Activated T-helper 1 cell treated with anti-CD3 and anti-CD28 coated beads, Interleukin-12 subunit alpha, Interleukin-12 subunit beta, Interleukin-2, Interleukin-4 antibody, amounts not matched to agents 30 ng/mL and 10 ng/mL and 1 ng/mL, durations not matched to agents 14 hours and 24 hours and 36 hours (primary cell): ENCODE measurements at regions not wholly inside any gene's neighbourhood (a gene's known extent, or its start where the extent isn't known, plus 50 kb on each side); places are given as distances from the start of the nearest gene placed in this dataset.
"Not testable (repeated sequence)": the region's sequence is repeated elsewhere in the genome, so short reads cannot be mapped to it uniquely, and the experiment has no call there.

Experiments
- DNase-seq: peaks from one replicate; pipeline ENCODE4 v3.0.0; 2021; ENCODE audit warnings: low spot score
- H3K27ac Mint-ChIP-seq: one replicate; pipeline ENCODE4 v1.8.0; 2021; ENCODE audit warnings: mild to moderate bottlenecking, mixed read lengths
- H3K27me3 Mint-ChIP-seq: one replicate; pipeline ENCODE4 v1.8.0; 2022; ENCODE audit warnings: mild to moderate bottlenecking, moderate library complexity, mixed read lengths; ENCODE audit not compliant: insufficient read depth
- H3K36me3 Mint-ChIP-seq: one replicate; pipeline ENCODE4 v1.8.0; 2021; ENCODE audit warnings: low read depth, mixed read lengths
- H3K4me1 Mint-ChIP-seq: one replicate; pipeline ENCODE4 v1.8.0; 2021; ENCODE audit warnings: low read depth, mixed read lengths
- H3K4me3 Mint-ChIP-seq: one replicate; pipeline ENCODE4 v1.8.0; 2021; ENCODE audit warnings: mild to moderate bottlenecking, moderate library complexity, mixed read lengths
- H3K9me3 Mint-ChIP-seq: one replicate; pipeline ENCODE4 v1.8.0; 2021; ENCODE audit warnings: mixed read lengths
- intact Hi-C: fragments of 100-400 bp; cut with micrococcal nuclease; formaldehyde crosslinking; loops from one replicate; pipeline ENCODE4 v1.15.1; 2024

DNA sequence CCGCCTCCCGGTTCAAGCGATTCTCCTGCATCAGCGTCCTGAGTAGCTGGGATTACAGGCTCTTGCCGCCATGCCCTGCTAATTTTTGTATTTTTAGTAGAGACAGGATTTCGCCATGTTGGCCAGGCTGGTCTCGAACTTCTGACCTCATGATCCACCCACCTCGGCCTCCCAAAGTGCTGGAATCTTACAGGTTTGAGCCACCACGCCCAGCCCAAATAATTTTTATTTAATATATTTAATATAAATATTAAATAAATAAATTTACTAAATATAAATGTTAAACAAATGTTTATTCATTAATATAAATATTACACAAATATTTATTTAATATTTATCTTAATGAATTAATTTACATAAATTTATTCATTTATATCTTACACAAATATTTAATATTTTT lies 120.2 kb downstream of the SHOX start:
- no peaks in the 10 kb centered on the region for H3K36me3 Mint-ChIP-seq
- H3K4me1 Mint-ChIP-seq = no peaks in the 10 kb centered on the region
- no peak overlapping the region for H3K27ac Mint-ChIP-seq
- no peaks in the 10 kb centered on the region for H3K27me3 Mint-ChIP-seq
- intact Hi-C loops = no loop called here
- no peak for DNase-seq
- H3K4me3 Mint-ChIP-seq = no peak overlapping the region
- peaks cover 9% of the 10 kb centered on the region for H3K9me3 Mint-ChIP-seq

- Mint-ChIP-seq H3K27me3 (no peaks in the 10 kb centered on the region), H3K4me3 (no peak overlapping the region), H3K4me1 (no peaks in the 10 kb centered on the region), H3K9me3 (peaks cover 13% of the 10 kb centered on the region), H3K36me3 (no peaks in the 10 kb centered on the region), H3K27ac (no peak overlapping the region)
- no peak for DNase-seq
- intact Hi-C loops = no loop called here
Observed at GRCh38 chrX:750263-750662, 119.7 kb downstream of the SHOX start.

- no peak for DNase-seq
- Mint-ChIP-seq H3K4me3 (no peak overlapping the region), H3K27ac (no peak overlapping the region), H3K4me1 (no peaks in the 10 kb centered on the region), H3K36me3 (peaks cover 2% of the 10 kb centered on the region), H3K27me3 (no peaks in the 10 kb centered on the region), H3K9me3 (peaks cover 36% of the 10 kb centered on the region)
- intact Hi-C loops = no loop called here
Observed at GRCh38 chrX:747176-747575, 116.6 kb downstream of the SHOX start.

DNA sequence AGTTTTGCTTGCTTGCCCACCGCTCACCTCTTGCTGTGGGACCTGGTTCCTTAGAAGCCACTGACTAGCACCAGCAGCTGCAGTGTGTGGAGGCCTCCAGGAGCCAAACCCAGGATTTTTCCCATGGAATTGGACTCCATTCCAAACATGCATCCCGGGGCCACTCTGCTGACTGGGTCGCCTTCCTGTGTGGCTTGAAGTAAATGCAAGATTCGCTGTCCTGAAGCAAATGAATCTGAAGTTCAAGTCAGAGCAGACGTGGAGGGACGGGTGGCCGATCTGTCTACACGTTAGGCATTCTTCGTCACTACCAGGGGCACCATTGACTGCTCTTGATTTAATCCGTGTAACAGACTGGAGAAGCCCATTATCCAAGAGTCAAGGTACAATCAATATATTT lies 109.0 kb downstream of the SHOX start:
- intact Hi-C loops = no loop called here
- Mint-ChIP-seq H3K4me1 (no peaks in the 10 kb centered on the region), H3K27me3 (no peaks in the 10 kb centered on the region)

GRCh38 chrX:737021-737420 lies 106.4 kb downstream of the SHOX start:
- H3K4me3 Mint-ChIP-seq, DNase-seq, H3K27me3 Mint-ChIP-seq, H3K4me1 Mint-ChIP-seq, intact Hi-C loops, H3K27ac Mint-ChIP-seq, H3K36me3 Mint-ChIP-seq: not testable (repeated sequence)
- H3K9me3 Mint-ChIP-seq = peaks cover 16% of the 10 kb centered on the region

More for the DNA sequence above, 109.0 kb downstream of the SHOX start:
- no peak for DNase-seq
- Mint-ChIP-seq H3K9me3 (peaks cover 35% of the 10 kb centered on the region), H3K27ac (no peak overlapping the region), H3K36me3 (peaks cover 2% of the 10 kb centered on the region), H3K4me3 (no peak overlapping the region)

DNA sequence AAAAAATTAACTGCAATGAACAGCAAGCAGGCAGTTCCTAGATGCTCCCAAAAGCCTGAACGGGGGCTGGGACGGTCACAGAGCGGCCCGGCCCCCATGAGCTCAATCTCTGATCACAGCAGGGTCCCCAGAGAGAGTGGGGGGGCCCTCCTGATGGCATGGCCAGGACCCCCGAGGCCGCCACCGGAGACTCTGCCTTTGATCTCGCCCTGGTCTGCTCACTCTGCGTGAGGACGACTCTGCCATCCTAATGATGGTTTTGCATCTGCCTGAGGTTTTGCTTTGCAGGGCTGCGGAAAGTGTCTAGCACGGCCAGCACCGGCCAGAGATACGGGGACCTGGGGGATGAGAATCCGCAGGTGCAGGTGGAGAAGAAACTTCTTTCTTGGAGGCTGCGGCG lies 103.8 kb downstream of the SHOX start:
- no peak for DNase-seq
- no peak overlapping the region for H3K4me3 Mint-ChIP-seq
- no peaks in the 10 kb centered on the region for H3K36me3 Mint-ChIP-seq
- no peaks in the 10 kb centered on the region for H3K4me1 Mint-ChIP-seq
- intact Hi-C loops = no loop called here
- H3K9me3 Mint-ChIP-seq = no peaks in the 10 kb centered on the region
- no peaks in the 10 kb centered on the region for H3K27me3 Mint-ChIP-seq
- no peak overlapping the region for H3K27ac Mint-ChIP-seq

- Mint-ChIP-seq H3K27ac (no peak overlapping the region), H3K9me3 (no peaks in the 10 kb centered on the region), H3K36me3 (no peaks in the 10 kb centered on the region), H3K4me3 (no peak overlapping the region), H3K4me1 (no peaks in the 10 kb centered on the region), H3K27me3 (no peaks in the 10 kb centered on the region)
- intact Hi-C loops = no loop called here
- DNase-seq = no peak
Observed at GRCh38 chrX:733961-734360, 103.4 kb downstream of the SHOX start.

- no peak for DNase-seq
- Mint-ChIP-seq H3K9me3 (peaks cover 5% of the 10 kb centered on the region), H3K27me3 (no peaks in the 10 kb centered on the region), H3K4me3 (no peak overlapping the region), H3K36me3 (no peaks in the 10 kb centered on the region), H3K4me1 (no peaks in the 10 kb centered on the region), H3K27ac (no peak overlapping the region)
- intact Hi-C loops = no loop called here
Observed at GRCh38 chrX:729583-730409, 99.2 kb downstream of the SHOX start.

DNA sequence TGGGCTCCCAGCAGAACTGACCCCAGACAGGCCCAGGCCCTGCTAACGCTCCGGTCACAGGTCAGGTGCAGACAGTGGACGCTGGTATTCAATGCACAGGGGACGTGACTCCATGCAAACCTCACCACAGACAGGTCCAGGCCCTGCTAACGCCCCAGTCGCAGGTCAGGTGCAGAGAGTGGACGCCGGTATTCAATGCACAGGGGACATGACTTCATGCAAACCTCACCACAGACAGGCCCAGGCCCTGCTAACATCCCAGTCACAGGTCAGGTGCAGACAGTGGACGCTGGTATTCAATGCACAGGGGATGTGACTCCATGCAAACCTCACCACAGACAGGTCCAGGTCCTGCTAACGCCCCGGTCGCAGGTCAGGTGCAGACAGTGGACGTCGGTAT lies 98.5 kb downstream of the SHOX start:
- not testable (repeated sequence) for DNase-seq

GRCh38 chrX:728639-729038 lies 98.0 kb downstream of the SHOX start:
- H3K36me3 Mint-ChIP-seq, intact Hi-C loops, H3K4me1 Mint-ChIP-seq, DNase-seq, H3K27me3 Mint-ChIP-seq, H3K4me3 Mint-ChIP-seq, H3K27ac Mint-ChIP-seq: not testable (repeated sequence)
- peaks cover 14% of the 10 kb centered on the region for H3K9me3 Mint-ChIP-seq

More for the DNA sequence above, 98.5 kb downstream of the SHOX start:
- H3K36me3 Mint-ChIP-seq, H3K27ac Mint-ChIP-seq, H3K27me3 Mint-ChIP-seq, H3K4me1 Mint-ChIP-seq, intact Hi-C loops, H3K4me3 Mint-ChIP-seq, H3K9me3 Mint-ChIP-seq: not testable (repeated sequence)

DNA sequence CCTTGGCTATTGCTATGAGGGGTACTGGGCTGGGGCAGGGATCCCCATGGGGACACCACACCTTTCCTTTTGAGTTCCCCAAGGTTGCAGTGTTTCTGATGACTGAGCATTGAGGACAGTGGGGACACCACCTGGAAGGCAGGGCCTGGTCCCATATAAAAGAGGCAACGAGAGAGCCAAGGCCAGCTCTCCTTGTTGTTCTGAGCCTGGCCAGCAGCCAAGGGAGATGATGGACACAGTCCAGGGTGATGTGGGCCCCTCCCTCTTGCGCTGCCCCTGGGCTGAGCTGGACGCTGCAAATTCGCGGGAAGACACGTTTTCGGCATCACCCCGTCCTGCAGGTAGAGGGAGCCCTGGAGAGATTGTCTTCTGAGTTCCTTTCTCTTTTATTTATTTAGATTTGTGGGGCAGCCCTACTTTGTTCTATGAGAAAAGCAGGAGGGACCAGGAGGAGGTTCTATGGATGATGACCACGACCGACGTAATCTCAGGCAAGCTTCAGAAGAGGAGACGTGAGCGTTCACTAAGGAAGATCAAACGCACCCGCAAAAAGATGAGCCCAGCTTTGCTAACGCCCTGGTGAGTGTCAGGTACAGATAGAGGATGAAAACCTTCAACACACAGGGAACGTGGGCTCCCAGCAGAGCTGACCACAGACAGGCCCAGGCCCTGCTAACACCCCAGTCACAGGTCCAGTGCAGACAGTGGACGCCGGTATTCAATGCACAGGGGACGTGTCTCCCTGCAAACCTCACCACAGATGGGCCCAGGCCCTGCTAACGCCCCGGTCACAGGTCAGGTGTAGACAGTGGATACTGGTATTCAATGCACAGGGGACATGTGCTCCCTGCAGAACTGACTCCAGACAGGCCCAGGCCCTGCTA lies 97.4 kb downstream of the SHOX start:
- Mint-ChIP-seq H3K4me3 (no peak overlapping the region), H3K36me3 (no peaks in the 10 kb centered on the region), H3K27ac (no peak overlapping the region), H3K9me3 (peaks cover 18% of the 10 kb centered on the region), H3K27me3 (no peaks in the 10 kb centered on the region), H3K4me1 (no peaks in the 10 kb centered on the region)
- DNase-seq = no peak
- intact Hi-C loops = no loop called here

GRCh38 chrX:725971-726370 lies 95.4 kb downstream of the SHOX start:
- Mint-ChIP-seq H3K27me3 (no peaks in the 10 kb centered on the region), H3K4me3 (no peak overlapping the region), H3K9me3 (peaks cover 18% of the 10 kb centered on the region), H3K36me3 (no peaks in the 10 kb centered on the region), H3K4me1 (no peaks in the 10 kb centered on the region), H3K27ac (no peak overlapping the region)
- no peak for DNase-seq
- intact Hi-C loops = no loop called here

DNA sequence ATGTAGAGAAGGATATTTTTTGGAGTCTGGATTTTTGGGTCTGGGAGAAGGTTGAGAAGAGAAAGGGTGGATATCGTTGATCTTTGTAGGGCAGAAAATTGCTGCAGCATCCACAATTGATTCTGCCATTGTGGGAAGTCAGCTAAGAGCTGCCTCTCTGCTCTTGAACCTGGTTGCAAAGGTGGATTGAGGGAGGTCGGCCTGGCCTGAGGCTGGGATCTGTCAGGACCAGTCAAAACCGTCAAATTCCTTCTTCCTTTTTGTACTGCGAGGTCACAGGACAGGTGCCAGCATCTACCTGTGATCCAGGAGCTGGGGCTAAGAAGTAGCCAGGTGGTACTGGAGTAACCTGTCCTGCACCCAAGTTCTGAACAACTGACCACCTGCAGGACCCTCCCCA lies 93.7 kb downstream of the SHOX start:
- Mint-ChIP-seq H3K9me3 (peaks cover 27% of the 10 kb centered on the region), H3K4me3 (no peak overlapping the region), H3K27me3 (no peaks in the 10 kb centered on the region), H3K36me3 (no peaks in the 10 kb centered on the region), H3K27ac (no peak overlapping the region), H3K4me1 (no peaks in the 10 kb centered on the region)
- no peak for DNase-seq
- intact Hi-C loops = no loop called here
